Neural crest cell (in vitro differentiated cells): ENCODE measurements at regions not wholly inside any gene's neighbourhood (a gene's known extent, or its start where the extent isn't known, plus 50 kb on each side); places are given as distances from the start of the nearest gene placed in this dataset.

Source experiments
- DNase-seq: peaks from one replicate; pipeline ENCODE4 v3.0.0; 2021; ENCODE audit warnings: low read depth, mixed read lengths, low spot score
- H3K27ac Mint-ChIP-seq: one replicate; pipeline ENCODE4 v1.8.0; 2021; ENCODE audit warnings: mild to moderate bottlenecking, mixed read lengths; ENCODE audit not compliant: unreplicated experiment
- H3K27me3 Mint-ChIP-seq: 2 replicates; pipeline ENCODE4 v1.8.0; 2021; ENCODE audit warnings: low read depth, mild to moderate bottlenecking, mixed read lengths
- H3K36me3 Mint-ChIP-seq: 2 replicates; pipeline ENCODE4 v1.8.0; 2021; ENCODE audit warnings: low read depth, mild to moderate bottlenecking, mixed read lengths
- H3K4me1 Mint-ChIP-seq: 2 replicates; pipeline ENCODE4 v1.8.0; 2021; ENCODE audit warnings: mixed read lengths
- H3K4me3 Mint-ChIP-seq: one replicate; pipeline ENCODE4 v1.8.0; 2021; ENCODE audit warnings: mild to moderate bottlenecking, mixed read lengths
- H3K9me3 Mint-ChIP-seq: 2 replicates; pipeline ENCODE4 v1.8.0; 2021; ENCODE audit warnings: mixed read lengths
- CTCF ChIP-seq: fragments of 200-600 bp; sonication (generic); conservative IDR thresholded peaks from 2 replicates; pipeline ENCODE4 v1.5.0; 2021; ENCODE audit warnings: antibody characterized with exemption, mild to moderate bottlenecking

- Mint-ChIP-seq H3K9me3 (no peaks in the 10 kb centered on the region), H3K4me3 (no peak overlapping the region), H3K27ac (peak overlapping the region; percentile 81), H3K27me3 (no peaks in the 10 kb centered on the region), H3K36me3 (no peaks in the 10 kb centered on the region), H3K4me1 (peaks cover 26% of the 10 kb centered on the region)
- TF ChIP-seq CTCF: no peak
- no peak for DNase-seq
These were observed 216.8 kb downstream of the SNX10 start for GRCh38 chr7:26508481-26508880.

- Mint-ChIP-seq H3K9me3 (no peaks in the 10 kb centered on the region), H3K27me3 (no peaks in the 10 kb centered on the region), H3K4me1 (peaks cover 26% of the 10 kb centered on the region), H3K36me3 (no peaks in the 10 kb centered on the region), H3K4me3 (no peak overlapping the region), H3K27ac (peak overlapping the region; percentile 81)
- no peak for TF ChIP-seq CTCF
- no peak for DNase-seq
These were observed 217.3 kb downstream of the SNX10 start for GRCh38 chr7:26508917-26509316.

GRCh38 chr7:26510231-26510957 is 218.7 kb downstream of the SNX10 start:
- Mint-ChIP-seq H3K4me1 (peaks cover 26% of the 10 kb centered on the region), H3K27me3 (no peaks in the 10 kb centered on the region), H3K4me3 (no peak overlapping the region), H3K36me3 (no peaks in the 10 kb centered on the region), H3K27ac (no peak overlapping the region), H3K9me3 (no peaks in the 10 kb centered on the region)
- DNase-seq: no peak
- TF ChIP-seq CTCF: no peak

- no peak overlapping the region for H3K27ac Mint-ChIP-seq
- H3K27me3 Mint-ChIP-seq: no peaks in the 10 kb centered on the region
- no peak for TF ChIP-seq CTCF
- no peaks in the 10 kb centered on the region for H3K9me3 Mint-ChIP-seq
- H3K4me1 Mint-ChIP-seq: peaks cover 19% of the 10 kb centered on the region
- no peak for DNase-seq
- H3K4me3 Mint-ChIP-seq: no peak overlapping the region
- H3K36me3 Mint-ChIP-seq: no peaks in the 10 kb centered on the region
These were observed 220.2 kb downstream of the SNX10 start for GRCh38 chr7:26511866-26512265.

GRCh38 chr7:26512737-26513136 is 221.1 kb downstream of the SNX10 start:
- H3K4me1 Mint-ChIP-seq: peaks cover 12% of the 10 kb centered on the region
- no peak overlapping the region for H3K27ac Mint-ChIP-seq
- no peaks in the 10 kb centered on the region for H3K27me3 Mint-ChIP-seq
- DNase-seq: no peak
- H3K9me3 Mint-ChIP-seq: no peaks in the 10 kb centered on the region
- no peak for TF ChIP-seq CTCF
- no peak overlapping the region for H3K4me3 Mint-ChIP-seq
- no peaks in the 10 kb centered on the region for H3K36me3 Mint-ChIP-seq
